ENCODE measurements at regions not wholly inside any gene's neighbourhood (a gene's known extent, or its start where the extent isn't known, plus 50 kb on each side); places are given as distances from the start of the nearest gene placed in this dataset.

- TF ChIP-seq FOS (IDR thresholded peaks at IDR 0.05; ENCODE audit: low read depth, low read length) (no peak), RFX5 (IDR thresholded peaks at IDR 0.05; ENCODE audit: low read depth, low read length) (no peak), MAZ (IDR thresholded peaks at IDR 0.05; ENCODE audit: borderline replicate concordance, low read depth, low read length) (no peak), CHD1 (IDR thresholded peaks at IDR 0.05; ENCODE audit: low read depth, low read length) (no peak), NFE2L2 (IDR thresholded peaks at IDR 0.05; ENCODE audit: low read depth, low read length) (no peak), MAFK (IDR thresholded peaks at IDR 0.05; ENCODE audit: low read depth, low read length) (no peak), SMC3 (IDR thresholded peaks at IDR 0.05; ENCODE audit: low read depth, low read length) (no peak), CEBPB (IDR thresholded peaks at IDR 0.05; ENCODE audit: low read depth, low read length) (no peak)
Observed at GRCh38 chr1:8201331-8201861, 116.5 kb upstream of the SLC45A1 start (continued).
